Hematopoietic multipotent progenitor cell treated with erythropoietin and hydrocortisone succinate and interleukin-3 and kit ligand, for 15 days (in vitro differentiated cells): ENCODE measurements at regions not wholly inside any gene's neighbourhood (a gene's known extent, or its start where the extent isn't known, plus 50 kb on each side); places are given as distances from the start of the nearest gene placed in this dataset.
"Not testable (repeated sequence)": the region's sequence is repeated elsewhere in the genome, so short reads cannot be mapped to it uniquely, and the experiment has no call there.

ENCODE experiments used
- DNase-seq: peaks from one replicate; pipeline ENCODE4 v3.0.0-alpha.2; 2015; ENCODE audit warnings: low spot score

DNA sequence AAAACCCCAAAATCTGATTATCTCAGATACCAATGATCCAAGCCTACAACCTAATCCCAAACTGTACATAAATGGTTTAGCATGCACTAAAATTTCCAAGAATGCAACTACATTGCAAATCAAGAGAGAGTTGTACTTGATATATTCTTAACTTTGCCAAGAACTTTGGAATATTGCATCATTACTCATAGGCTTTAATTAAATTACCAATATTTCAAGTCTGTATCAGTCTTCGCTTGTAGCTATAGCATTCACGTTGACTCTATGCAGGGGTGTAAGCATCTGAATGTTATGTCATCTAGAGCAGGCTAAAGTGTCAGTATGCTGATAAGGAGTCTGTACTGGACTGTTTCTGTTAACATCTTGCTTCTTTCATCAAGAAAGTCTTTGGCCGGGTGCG, 56.3 kb downstream of the FOXI3 start:
- no peak for DNase-seq

GRCh38 chr2:88377641-88377991, 74.9 kb downstream of the FOXI3 start:
- DNase-seq = no peak

GRCh38 chr2:88372042-88372441, 80.5 kb downstream of the FOXI3 start:
- DNase-seq = no peak

- not testable (repeated sequence) for DNase-seq
Measured at GRCh38 chr2:88365408-88365807, 87.1 kb downstream of the FOXI3 start.

DNA sequence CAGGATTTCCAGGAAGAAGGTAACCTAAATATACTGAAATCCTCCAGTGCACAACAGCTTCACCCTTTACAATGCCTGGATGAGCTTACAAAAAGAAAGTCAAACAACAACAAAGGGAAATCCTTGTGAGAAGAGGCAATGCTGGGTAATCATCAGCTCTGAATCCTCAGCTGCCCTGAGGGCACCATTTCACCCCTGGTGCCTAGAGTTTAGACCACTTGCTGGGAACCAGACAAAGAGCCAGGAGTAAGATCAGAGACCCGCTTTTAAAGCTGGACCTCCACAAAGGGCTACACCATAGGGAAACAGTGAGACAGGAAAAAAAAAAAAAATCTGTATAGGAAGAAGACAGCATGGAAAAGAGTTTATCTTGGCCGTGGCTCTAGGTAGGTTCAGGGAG, 97.0 kb downstream of the FOXI3 start:
- no peak for DNase-seq

DNA sequence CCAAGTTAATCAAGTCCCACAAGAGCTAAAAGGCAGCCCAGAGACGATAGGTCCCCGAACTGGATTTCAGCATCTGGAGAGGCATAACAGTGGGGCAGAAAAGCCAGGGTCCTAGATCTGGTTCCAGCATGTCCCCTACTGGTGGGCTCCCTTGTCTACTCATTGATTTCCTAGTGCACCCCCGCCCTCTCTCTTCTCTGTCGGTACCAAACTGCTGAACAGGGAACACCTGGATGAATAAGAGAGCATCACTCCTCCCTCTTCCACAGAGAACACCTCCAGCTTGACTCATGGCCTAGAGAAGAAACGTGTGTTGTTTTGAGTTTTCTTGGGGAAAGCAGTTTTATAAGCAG, 101.3 kb downstream of the FOXI3 start:
- DNase-seq = no peak

- DNase-seq = peak; percentile 63
Measured at GRCh38 chr2:88350331-88351248, 101.9 kb downstream of the FOXI3 start.

DNA sequence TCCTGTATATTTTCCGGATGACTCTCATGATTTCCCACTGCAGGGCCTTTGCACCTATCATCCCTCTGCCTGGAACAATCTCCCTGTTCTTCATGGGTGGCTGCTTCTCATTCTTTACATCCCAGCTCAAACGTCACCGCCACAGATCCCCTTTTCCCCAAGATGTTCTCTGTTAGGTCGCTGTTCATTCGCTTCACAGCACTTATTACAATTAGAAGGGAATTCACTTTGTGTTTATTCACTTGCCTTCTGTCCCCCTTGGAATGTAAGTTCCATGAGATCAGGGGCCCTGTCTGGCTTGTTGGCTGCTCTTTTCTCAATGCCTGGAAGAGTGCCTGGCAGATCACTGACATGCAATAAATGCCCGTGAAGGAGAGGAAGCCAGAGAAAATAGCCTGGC, 106.7 kb downstream of the FOXI3 start:
- no peak for DNase-seq

DNA sequence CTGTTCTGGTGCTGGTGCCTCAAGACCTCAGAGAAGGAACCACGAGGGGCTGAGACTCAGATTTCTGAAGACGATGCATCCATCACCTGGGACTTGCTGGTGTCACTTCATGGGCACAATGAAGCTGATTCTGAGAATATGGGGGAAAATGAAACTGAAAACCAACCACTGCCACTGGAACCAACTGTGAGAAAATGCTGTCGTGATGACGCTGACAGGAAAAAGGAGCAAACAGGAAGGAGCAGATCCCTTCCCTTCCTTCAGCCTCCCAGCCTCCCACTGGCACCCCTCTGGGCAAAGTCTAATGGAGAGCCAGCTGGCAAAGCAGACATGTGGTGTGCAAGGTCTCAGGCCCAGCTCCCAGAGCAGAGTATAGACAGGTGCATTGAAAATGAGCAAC, 109.7 kb downstream of the FOXI3 start:
- no peak for DNase-seq

DNA sequence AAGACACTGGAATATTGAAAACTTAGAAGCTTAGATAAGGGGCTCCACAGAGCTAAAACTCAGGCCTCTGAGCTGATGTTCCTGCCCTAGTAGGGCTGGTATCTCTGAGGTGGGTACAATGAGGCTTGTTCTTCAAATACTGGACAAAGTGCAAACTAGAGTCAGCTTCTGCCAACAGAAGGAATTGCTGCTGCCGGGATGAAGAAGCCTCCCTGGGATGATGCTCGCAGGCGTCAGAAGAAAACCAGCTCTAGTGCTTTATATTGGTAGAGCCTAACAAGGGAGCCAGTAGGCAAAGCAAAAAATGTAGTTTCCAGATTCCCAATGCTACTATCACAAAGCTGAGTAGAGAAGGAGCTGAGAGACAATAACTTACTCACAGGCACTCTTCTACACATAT, 118.1 kb downstream of the FOXI3 start:
- DNase-seq = no peak

GRCh38 chr2:88331239-88331638, 121.3 kb downstream of the FOXI3 start:
- DNase-seq = no peak

- DNase-seq = no peak
Measured at GRCh38 chr2:88329815-88330603, 122.5 kb downstream of the FOXI3 start.

DNA sequence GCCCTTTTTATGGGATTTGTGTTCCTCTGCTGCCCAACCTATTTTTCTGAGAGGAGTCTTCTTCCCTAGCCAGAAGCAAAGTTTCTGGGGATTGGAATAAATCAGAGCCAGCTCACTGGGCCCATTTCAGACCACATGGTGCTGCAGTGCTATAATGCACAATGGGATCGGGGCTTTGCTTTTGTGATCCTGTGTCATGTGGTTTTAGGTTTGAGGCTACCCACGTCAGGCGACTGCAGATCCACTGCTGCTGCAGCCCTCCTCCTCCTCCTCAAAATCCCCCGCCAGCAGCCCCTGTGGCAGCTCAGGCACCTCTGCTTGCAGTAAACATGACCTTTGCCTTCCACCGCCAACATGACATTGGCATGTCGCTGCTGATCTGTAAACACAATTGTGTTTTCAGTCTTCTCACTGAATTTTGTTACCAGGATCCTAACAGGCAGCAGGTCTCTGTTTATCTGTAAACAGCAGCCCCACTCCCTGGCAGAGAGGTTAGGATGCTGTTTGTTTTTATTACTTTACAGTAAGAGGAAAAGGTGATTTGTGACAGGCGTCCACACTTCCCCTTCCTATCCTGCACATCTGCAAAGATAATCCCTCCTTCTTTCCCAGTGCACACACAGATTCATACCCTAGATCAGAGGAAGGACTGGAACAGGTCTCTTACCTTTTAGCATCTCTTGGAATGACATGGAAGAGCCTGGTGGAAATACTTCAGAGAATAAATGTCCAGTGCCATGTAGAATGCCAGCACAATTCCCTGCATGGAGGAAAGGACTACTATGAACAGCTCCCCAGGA, 130.8 kb downstream of the FOXI3 start:
- no peak for DNase-seq

GRCh38 chr2:88320076-88320773, 132.3 kb downstream of the FOXI3 start:
- DNase-seq = no peak

DNA sequence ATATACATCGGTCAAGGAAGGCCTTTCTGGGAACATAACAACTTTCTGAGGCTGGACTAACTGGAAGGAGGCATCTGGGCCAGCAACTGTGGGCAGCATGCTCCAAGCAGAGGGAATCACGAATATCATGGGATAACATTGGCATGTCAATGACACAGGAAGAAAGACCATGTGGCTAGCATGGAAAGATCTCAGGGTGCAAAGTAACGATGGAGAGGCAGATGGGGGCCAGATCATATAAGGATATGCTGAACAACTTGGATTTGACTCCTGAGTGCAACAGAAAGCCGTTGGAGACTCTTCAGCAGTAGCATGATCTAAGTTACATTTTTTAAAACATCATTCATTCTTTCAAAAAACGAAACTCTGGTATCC, 133.6 kb downstream of the FOXI3 start:
- DNase-seq = no peak

DNA sequence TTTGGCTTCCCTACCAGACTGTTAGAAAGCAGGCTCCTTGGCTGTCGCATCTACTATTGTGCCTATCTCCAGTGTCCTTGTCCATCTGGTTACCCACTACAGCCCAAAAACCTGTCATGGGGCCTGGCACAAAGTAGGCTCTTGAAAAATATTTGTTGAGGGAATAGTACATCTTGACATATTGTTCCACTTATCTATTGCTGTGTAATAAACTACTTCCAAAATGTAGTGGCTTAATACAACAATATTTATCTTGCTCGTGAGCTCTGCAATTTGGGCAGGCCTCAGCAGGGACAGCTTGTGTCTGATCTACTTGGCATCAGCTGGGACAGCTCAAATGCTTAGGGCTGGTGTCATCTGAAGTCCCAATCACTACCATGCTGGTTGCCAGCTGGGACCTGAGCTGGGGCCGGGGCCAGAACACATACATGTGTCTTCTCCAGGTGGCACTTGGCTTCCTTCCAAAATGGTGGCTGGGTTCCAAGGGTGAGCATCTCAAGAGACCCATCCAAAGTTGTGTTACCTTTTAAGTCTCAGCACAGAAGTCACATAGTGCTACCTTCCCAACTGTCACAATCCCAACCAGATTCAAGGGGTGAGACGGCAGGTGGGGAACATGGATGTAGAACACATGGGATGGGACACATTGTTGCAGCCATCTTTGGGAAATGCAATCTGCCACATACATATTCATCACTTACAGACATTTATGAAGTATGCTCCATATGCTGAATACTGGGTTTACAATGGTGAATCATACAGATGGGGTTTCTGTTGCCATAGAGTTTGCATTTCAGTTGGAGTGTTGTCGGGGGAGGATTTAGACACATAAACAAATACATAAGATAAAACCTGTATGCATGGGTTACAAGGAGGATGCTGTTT, 134.2 kb downstream of the FOXI3 start:
- DNase-seq = no peak

- no peak for DNase-seq
Measured at GRCh38 chr2:88310787-88311186, 140.6 kb downstream of the THNSL2 start.

GRCh38 chr2:88307817-88308216, 137.7 kb downstream of the THNSL2 start:
- peak; percentile 64 for DNase-seq

DNA sequence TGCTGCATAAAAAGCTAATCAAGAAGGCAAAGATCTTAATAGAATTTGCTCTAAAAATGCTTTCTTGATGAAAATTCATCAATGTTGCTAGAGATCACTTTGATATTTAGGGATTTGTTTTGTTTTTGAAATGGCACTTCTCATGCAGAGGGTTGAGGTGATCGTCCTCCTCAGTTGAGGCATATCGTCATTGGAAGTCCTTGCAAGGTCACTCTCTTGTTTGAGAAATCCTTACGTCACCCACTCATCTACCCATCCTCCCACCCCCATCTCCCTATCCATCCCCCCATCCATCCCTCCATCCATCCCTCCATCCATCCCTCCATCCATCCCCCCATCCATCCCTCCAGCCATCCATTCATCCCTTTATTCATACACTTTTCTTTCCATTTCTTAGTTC, 133.7 kb downstream of the THNSL2 start:
- no peak for DNase-seq

GRCh38 chr2:88296247-88296646, 126.1 kb downstream of the THNSL2 start:
- DNase-seq = no peak
